ENCODE measurements at regions not wholly inside any gene's neighbourhood (a gene's known extent, or its start where the extent isn't known, plus 50 kb on each side); places are given as distances from the start of the nearest gene placed in this dataset.
A peak's percentile ranks its signal among the peaks of the same experiment; 100 is the strongest.

DNA sequence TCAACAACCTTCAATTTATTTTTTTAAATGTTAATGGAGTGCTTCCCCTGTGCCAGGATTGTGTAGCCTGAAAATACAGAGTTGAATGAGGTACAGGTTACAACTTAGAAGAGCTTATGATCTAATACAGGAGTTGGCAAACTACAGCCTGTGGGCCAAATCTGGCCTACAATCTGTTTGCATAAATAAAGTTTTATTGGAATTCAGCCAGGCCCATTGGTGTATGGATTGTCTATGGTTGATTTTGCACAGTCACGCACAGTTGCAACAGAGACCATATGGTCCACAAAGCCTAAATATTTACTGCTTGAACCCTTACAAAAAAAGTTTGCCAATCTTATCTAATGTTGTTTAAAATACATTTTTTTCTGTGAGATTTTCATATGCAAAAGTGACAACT lies 177.3 kb upstream of the CCN2 start:
- in situ Hi-C loops (cut with MboI; ENCODE audit: low sequenced_read_pairs) (no loop called here), dilution Hi-C loops (cut with HindIII; ENCODE audit: low sequenced_read_pairs, unreplicated experiment) (no loop called here), intact Hi-C loops (cut with micrococcal nuclease) (no loop called here)
- Histone ChIP-seq H3K9me3 (ENCODE audit: control insufficient read depth, insufficient read depth, low read length) (no peaks in the 10 kb centered on the region), H3K27ac (ENCODE audit: insufficient read depth, low read length) (no peak overlapping the region), H4K20me1 (ENCODE audit: insufficient read depth, low read length) (no peaks in the 10 kb centered on the region), H4K91ac (ENCODE audit: insufficient read depth, low read depth, low read length) (no peak overlapping the region), H3K23ac (ENCODE audit: low read depth, low read length) (no peak overlapping the region), H3K79me1 (ENCODE audit: low read depth in 1 of 2, low read length in 2 of 2) (no peaks in the 10 kb centered on the region; a peak in 1 of 4 replicates), H3K9me1 (ENCODE audit: insufficient read depth, low read length) (peaks cover 9% of the 10 kb centered on the region), H3K4me1 (ENCODE audit: control insufficient read depth, insufficient read depth, low read length) (peaks cover 24% of the 10 kb centered on the region), H3K56ac (ENCODE audit: extremely low read depth, insufficient read depth, low read length) (no peak overlapping the region), H3K18ac (ENCODE audit: low read depth, low read length) (0 out of 2 replicates have a peak overlapping the region, but pooled peaks have one; percentile 89), H2BK20ac (ENCODE audit: low read depth, low read length) (no peak overlapping the region), H3K27me3 (ENCODE audit: control insufficient read depth, insufficient read depth, low read length) (no peaks in the 10 kb centered on the region), H2BK15ac (ENCODE audit: low read depth, low read length) (peak overlapping the region; percentile 72; the same call in 2 of the 3 replicates), H3K9ac (ENCODE audit: low read depth, low read length) (no peak overlapping the region), H4K8ac (ENCODE audit: low read depth in 2 of 2, low read length in 2 of 2) (no peak overlapping the region), H2AK5ac (ENCODE audit: low read depth, low read length) (no peak overlapping the region), H4K5ac (ENCODE audit: low read depth, low read length) (no peak overlapping the region; the same call in 1 of the 2 replicates), H2BK120ac (ENCODE audit: low read depth, low read length) (peak overlapping the region; percentile 70; the same call in 1 of the 2 replicates), H3K36me3 (ENCODE audit: control insufficient read depth, insufficient read depth, low read length) (no peaks in the 10 kb centered on the region), H3K14ac (replicated peaks; ENCODE audit: low read depth, low read length) (no peak overlapping the region), H2AK9ac (replicated peaks; ENCODE audit: low read depth, low read length, poor library complexity) (no peak overlapping the region), H2BK5ac (ENCODE audit: low read depth, low read length, poor library complexity, severe bottlenecking) (no peak overlapping the region), H3K4me3 (ENCODE audit: insufficient read depth, low read depth, low read length) (no peak overlapping the region), H3K4me2 (ENCODE audit: low read depth, low read length) (no peak overlapping the region), H2AFZ (replicated peaks; ENCODE audit: low read length, poor library complexity) (no peak overlapping the region), H3K4ac (ENCODE audit: low read depth, low read length) (no peak overlapping the region; the same call in 1 of the 2 replicates)
- CTCF ChIA-PET, result interaction anchor here (0.6 to 1.1 kb wide), 2 partner anchors 177 to 355 kb away, joined by 3 to 4 read pairs; partner anchors contain the start of gene CCN2
- no TSS peak for BruUV-seq (replicated peaks)
- TF ChIP-seq FOS (IDR thresholded peaks at IDR 0.05; ENCODE audit: low read depth, low read length) (no peak), NFE2L2 (IDR thresholded peaks at IDR 0.05; ENCODE audit: low read depth, low read length) (peak; percentile 12; the same call in 1 of the 2 replicates)
- ATAC-seq (ENCODE audit: low read depth), result no peak
- no CpG with 5 or more reads among the region's 1 CpG for WGBS, 2 experiments (ENCODE audit: extremely low coverage in 2 of 2, insufficient read length in 1 of 2)
- POLR2A ChIA-PET (ENCODE audit: unreplicated experiment), result no interaction called here
- DNase-seq, result peak; percentile 40

Data from IMR-90 (cell line).